Nephron progenitor cell (in vitro differentiated cells): ENCODE measurements at regions not wholly inside any gene's neighbourhood (a gene's known extent, or its start where the extent isn't known, plus 50 kb on each side); places are given as distances from the start of the nearest gene placed in this dataset.
"Not testable (repeated sequence)": the region's sequence is repeated elsewhere in the genome, so short reads cannot be mapped to it uniquely, and the experiment has no call there.

ENCODE experiments used
- DNase-seq: peaks from one replicate; pipeline ENCODE4 v3.0.0; 2021
- H3K27ac Mint-ChIP-seq: 2 replicates; pipeline ENCODE4 v1.8.0; 2021; ENCODE audit warnings: mild to moderate bottlenecking, moderate library complexity, mixed read lengths
- H3K27me3 Mint-ChIP-seq: 2 replicates; pipeline ENCODE4 v1.8.0; 2021; ENCODE audit warnings: mild to moderate bottlenecking, low read depth, mixed read lengths; ENCODE audit not compliant: poor library complexity
- H3K36me3 Mint-ChIP-seq: 2 replicates; pipeline ENCODE4 v1.8.0; 2021; ENCODE audit warnings: low read depth, mixed read lengths
- H3K4me1 Mint-ChIP-seq: 2 replicates; pipeline ENCODE4 v1.8.0; 2021; ENCODE audit warnings: mixed read lengths
- H3K4me3 Mint-ChIP-seq: 2 replicates; pipeline ENCODE4 v1.8.0; 2021; ENCODE audit warnings: mild to moderate bottlenecking, moderate library complexity, mixed read lengths
- H3K9me3 Mint-ChIP-seq: 2 replicates; pipeline ENCODE4 v1.8.0; 2021; ENCODE audit warnings: mild to moderate bottlenecking, moderate library complexity, mixed read lengths
- CTCF ChIP-seq: fragments of 200-600 bp; sonication (generic); IDR thresholded peaks from 2 replicates; pipeline ENCODE4 v1.5.0; 2021; ENCODE audit warnings: antibody characterized with exemption

- H3K36me3 Mint-ChIP-seq: no peaks in the 10 kb centered on the region
- TF ChIP-seq CTCF: no peak
- H3K9me3 Mint-ChIP-seq: no peaks in the 10 kb centered on the region
Measured at GRCh38 chr22:26082866-26083265, 86.4 kb upstream of the SEZ6L start.

GRCh38 chr22:26086359-26086758 is 82.9 kb upstream of the SEZ6L start:
- no peak for TF ChIP-seq CTCF
- Mint-ChIP-seq H3K9me3 (no peaks in the 10 kb centered on the region), H3K36me3 (no peaks in the 10 kb centered on the region), H3K4me3 (no peak overlapping the region), H3K27ac (no peak overlapping the region), H3K4me1 (peaks cover 12% of the 10 kb centered on the region), H3K27me3 (no peaks in the 10 kb centered on the region)
- no peak for DNase-seq

More at GRCh38 chr22:26082866-26083265, 86.4 kb upstream of the SEZ6L start:
- DNase-seq: no peak
- H3K4me3 Mint-ChIP-seq: no peak overlapping the region
- no peaks in the 10 kb centered on the region for H3K27me3 Mint-ChIP-seq
- no peaks in the 10 kb centered on the region for H3K4me1 Mint-ChIP-seq
- H3K27ac Mint-ChIP-seq: no peak overlapping the region

- Mint-ChIP-seq H3K27ac (no peak overlapping the region), H3K27me3 (peaks cover 7% of the 10 kb centered on the region), H3K36me3 (no peaks in the 10 kb centered on the region), H3K9me3 (no peaks in the 10 kb centered on the region), H3K4me1 (peaks cover 14% of the 10 kb centered on the region), H3K4me3 (no peak overlapping the region)
- no peak for TF ChIP-seq CTCF
- no peak for DNase-seq
Measured at GRCh38 chr22:26087816-26088215, 81.4 kb upstream of the SEZ6L start.

GRCh38 chr22:26090821-26091220 is 78.4 kb upstream of the SEZ6L start:
- no peak for DNase-seq
- H3K4me1 Mint-ChIP-seq: peaks cover 14% of the 10 kb centered on the region
- H3K36me3 Mint-ChIP-seq: no peaks in the 10 kb centered on the region
- no peak for TF ChIP-seq CTCF
- no peaks in the 10 kb centered on the region for H3K9me3 Mint-ChIP-seq
- no peak overlapping the region for H3K4me3 Mint-ChIP-seq
- no peak overlapping the region for H3K27ac Mint-ChIP-seq
- peaks cover 10% of the 10 kb centered on the region for H3K27me3 Mint-ChIP-seq

- H3K4me3 Mint-ChIP-seq, H3K27ac Mint-ChIP-seq, H3K9me3 Mint-ChIP-seq, DNase-seq, H3K36me3 Mint-ChIP-seq: not testable (repeated sequence)
- peaks cover 15% of the 10 kb centered on the region for H3K27me3 Mint-ChIP-seq
- peaks cover 14% of the 10 kb centered on the region for H3K4me1 Mint-ChIP-seq
Measured at GRCh38 chr22:26094497-26094896, 74.8 kb upstream of the SEZ6L start.

GRCh38 chr22:26095256-26095956 is 73.9 kb upstream of the SEZ6L start:
- Mint-ChIP-seq H3K4me1 (peaks cover 9% of the 10 kb centered on the region), H3K27ac (no peak overlapping the region), H3K36me3 (no peaks in the 10 kb centered on the region), H3K9me3 (no peaks in the 10 kb centered on the region), H3K27me3 (peaks cover 20% of the 10 kb centered on the region), H3K4me3 (no peak overlapping the region)
- DNase-seq: no peak
- no peak for TF ChIP-seq CTCF
